ENCODE measurements at regions not wholly inside any gene's neighbourhood (a gene's known extent, or its start where the extent isn't known, plus 50 kb on each side); places are given as distances from the start of the nearest gene placed in this dataset.

DNA sequence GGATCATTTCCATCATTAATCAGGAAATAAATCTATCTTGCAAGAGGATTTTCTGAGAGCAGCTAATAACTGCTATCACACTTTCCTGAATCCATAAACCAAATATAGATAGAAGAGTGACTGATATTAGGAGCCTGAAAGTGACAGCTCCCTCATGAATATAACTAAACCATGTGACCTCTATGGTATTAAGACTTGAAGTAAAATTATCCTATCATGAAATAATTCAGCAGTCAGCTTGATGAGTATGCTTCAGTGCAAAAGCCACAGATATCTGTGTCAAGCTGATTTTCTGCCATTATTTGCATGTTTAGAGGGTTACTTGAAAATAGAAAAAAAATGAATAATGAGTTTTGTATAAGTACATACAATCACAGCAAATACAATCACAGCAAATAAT lies 80.1 kb upstream of the PPP1R3A start:
- peaks cover 16 to 22% of the 10 kb centered on the region in 2 experiments for H3K9me3 Mint-ChIP-seq
- Histone ChIP-seq H4K20me1 (ENCODE audit: control insufficient read depth, insufficient read depth, insufficient read length) (no peaks in the 10 kb centered on the region), H2BK15ac (ENCODE audit: low read depth, low read length) (no peak overlapping the region), H3K18ac (ENCODE audit: insufficient read length, low read depth, low read length) (no peak overlapping the region), H3K4me2 (ENCODE audit: insufficient read depth, insufficient read length, low read length) (no peak overlapping the region), H3K4ac (ENCODE audit: low read depth, low read length) (no peak overlapping the region), H2BK120ac (ENCODE audit: low read depth, low read length, poor library complexity, severe bottlenecking) (no peak overlapping the region), H4K8ac (replicated peaks; ENCODE audit: insufficient read length, low read depth, low read length) (no peak overlapping the region), H3K23me2 (ENCODE audit: insufficient read length, low read depth, low read length, poor library complexity, severe bottlenecking) (no peaks in the 10 kb centered on the region), H2AK5ac (ENCODE audit: insufficient read length, low read length) (no peak overlapping the region), H2BK5ac (ENCODE audit: insufficient read length, low read length) (no peak overlapping the region), H3K79me2 (ENCODE audit: insufficient read depth, low read length) (no peaks in the 10 kb centered on the region), H3K9me3 (ENCODE audit: control insufficient read depth, low read depth, low read length) (no peaks in the 10 kb centered on the region), H3K79me1 (ENCODE audit: insufficient read depth, low read depth, low read length, poor library complexity, severe bottlenecking) (no peaks in the 10 kb centered on the region), H3T11ph (ENCODE audit: low read length) (no peak overlapping the region), H2AFZ (ENCODE audit: low read length) (no peak overlapping the region), H3K9ac (ENCODE audit: extremely low read depth, insufficient read length, low read length) (no peak overlapping the region), H3K23ac (ENCODE audit: insufficient read length, low read depth, low read length) (no peak overlapping the region), H3K14ac (ENCODE audit: insufficient read depth, low read length) (no peak overlapping the region), H3K4me1 (ENCODE audit: insufficient read depth, low read length) (no peaks in the 10 kb centered on the region), H3K27ac (ENCODE audit: insufficient read length, low read depth, low read length) (no peak overlapping the region), H4K91ac (ENCODE audit: insufficient read length, low read depth, low read length) (no peak overlapping the region), H3K56ac (ENCODE audit: insufficient read length, low read depth, low read length) (no peak overlapping the region), H2BK20ac (ENCODE audit: low read depth, low read length, poor library complexity, severe bottlenecking) (no peak overlapping the region), H4K5ac (ENCODE audit: insufficient read length, low read depth, low read length) (no peak overlapping the region), H2BK12ac (ENCODE audit: insufficient read length, low read depth, low read length) (no peak overlapping the region), H3K27me3 (ENCODE audit: insufficient read depth, low read length) (no peaks in the 10 kb centered on the region)
- no peak overlapping the region for H3K27ac Mint-ChIP-seq
- no peaks in the 10 kb centered on the region for H3K4me1 Mint-ChIP-seq
- no peak for DNase-seq
- no peak overlapping the region for H3K4me3 Mint-ChIP-seq
- TF ChIP-seq, protein P1, sequence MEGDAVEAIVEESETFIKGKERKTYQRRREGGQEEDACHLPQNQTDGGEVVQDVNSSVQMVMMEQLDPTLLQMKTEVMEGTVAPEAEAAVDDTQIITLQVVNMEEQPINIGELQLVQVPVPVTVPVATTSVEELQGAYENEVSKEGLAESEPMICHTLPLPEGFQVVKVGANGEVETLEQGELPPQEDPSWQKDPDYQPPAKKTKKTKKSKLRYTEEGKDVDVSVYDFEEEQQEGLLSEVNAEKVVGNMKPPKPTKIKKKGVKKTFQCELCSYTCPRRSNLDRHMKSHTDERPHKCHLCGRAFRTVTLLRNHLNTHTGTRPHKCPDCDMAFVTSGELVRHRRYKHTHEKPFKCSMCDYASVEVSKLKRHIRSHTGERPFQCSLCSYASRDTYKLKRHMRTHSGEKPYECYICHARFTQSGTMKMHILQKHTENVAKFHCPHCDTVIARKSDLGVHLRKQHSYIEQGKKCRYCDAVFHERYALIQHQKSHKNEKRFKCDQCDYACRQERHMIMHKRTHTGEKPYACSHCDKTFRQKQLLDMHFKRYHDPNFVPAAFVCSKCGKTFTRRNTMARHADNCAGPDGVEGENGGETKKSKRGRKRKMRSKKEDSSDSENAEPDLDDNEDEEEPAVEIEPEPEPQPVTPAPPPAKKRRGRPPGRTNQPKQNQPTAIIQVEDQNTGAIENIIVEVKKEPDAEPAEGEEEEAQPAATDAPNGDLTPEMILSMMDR (conservative IDR thresholded peaks at IDR 0.05) = no peak
- peaks cover 5% of the 10 kb centered on the region; the same call in 1 of the 2 replicates for H3K27me3 Mint-ChIP-seq (ENCODE audit: low read depth)
- H3K36me3 Mint-ChIP-seq (ENCODE audit: insufficient read depth in 1 of 3, low read depth in 3 of 3) = peaks cover 0 to 13% (median 3%) of the 10 kb centered on the region in 3 experiments; a peak in 3 of 7 replicates
